A673 (cell line): ENCODE measurements at regions not wholly inside any gene's neighbourhood (a gene's known extent, or its start where the extent isn't known, plus 50 kb on each side); places are given as distances from the start of the nearest gene placed in this dataset.
A peak's percentile ranks its signal among the peaks of the same experiment; 100 is the strongest.
"Not testable (repeated sequence)": the region's sequence is repeated elsewhere in the genome, so short reads cannot be mapped to it uniquely, and the experiment has no call there.

ENCODE experiments used
- BruUV-seq: library from RNA; stranded (reverse); fragments of 400-500 nt; replicated peaks from 2 replicates; lab custom pipeline; 2021; lab: Mats Ljungman, UMichigan
- CTCF ChIA-PET: fragments of 300-600 bp; sonication (Branson Sonifier 250); formaldehyde crosslinking; loops from one replicate; lab custom pipeline; 2022; ENCODE audit warnings: antibody characterized with exemption; lab: Charles Lee
- POLR2A ChIA-PET: fragments of 300-600 bp; sonication (Branson Sonifier 250); formaldehyde crosslinking; loops from one replicate; lab custom pipeline; 2022; ENCODE audit warnings: antibody characterized with exemption; ENCODE audit not compliant: low non-redundant PET; lab: Charles Lee
- DNase-seq: peaks from one replicate; pipeline ENCODE4 v3.0.0-alpha.2; 2015; ENCODE audit warnings: low spot score
- H3K27ac ChIP-seq: fragments of 200-600 bp; sonication (generic); 2 replicates; pipeline ENCODE4 v1.5.1; 2016; ENCODE audit warnings: mixed run types, low read depth, mild to moderate bottlenecking, mixed read lengths, antibody characterized with exemption, low read length; ENCODE audit not compliant: poor library complexity, severe bottlenecking
- H3K27me3 ChIP-seq: fragments of 200-600 bp; sonication (generic); replicated peaks from 2 replicates; pipeline ENCODE4 v1.6.1; 2017; ENCODE audit warnings: mixed run types, low read depth, mild to moderate bottlenecking, mixed read lengths, antibody characterized with exemption, low read length; ENCODE audit not compliant: insufficient read depth, poor library complexity
- H3K36me3 ChIP-seq: fragments of 200-600 bp; sonication (generic); 2 replicates; pipeline ENCODE4 v1.6.1; 2016; ENCODE audit warnings: mixed run types, mild to moderate bottlenecking, mixed read lengths, antibody characterized with exemption, low read length; ENCODE audit not compliant: insufficient read depth, poor library complexity, severe bottlenecking
- H3K4me1 ChIP-seq: fragments of 200-600 bp; sonication (generic); 2 replicates; pipeline ENCODE4 v1.6.1; 2017; ENCODE audit warnings: mixed run types, mild to moderate bottlenecking, mixed read lengths, antibody characterized with exemption, low read length; ENCODE audit not compliant: insufficient read depth, poor library complexity, severe bottlenecking
- H3K4me3 ChIP-seq: fragments of 200-600 bp; sonication (generic); 2 replicates; pipeline ENCODE4 v1.5.1; 2016; ENCODE audit warnings: low read depth, mixed run types, mild to moderate bottlenecking, mixed read lengths, low read length; ENCODE audit not compliant: poor library complexity, severe bottlenecking
- H3K9me3 ChIP-seq: fragments of 200-600 bp; sonication (generic); 2 replicates; pipeline ENCODE4 v1.6.1; 2016; ENCODE audit warnings: mixed run types, low read depth, mild to moderate bottlenecking, mixed read lengths, antibody characterized with exemption, low read length; ENCODE audit not compliant: poor library complexity, severe bottlenecking
- EZH2 ChIP-seq: fragments of 200-600 bp; sonication (generic); IDR thresholded peaks from 2 replicates; pipeline ENCODE4 v1.6.1; 2017; ENCODE audit warnings: borderline replicate concordance, low read depth, mild to moderate bottlenecking, mixed read lengths, antibody characterized with exemption, low read length; ENCODE audit not compliant: poor library complexity, severe bottlenecking
- intact Hi-C: fragments of 100-400 bp; cut with micrococcal nuclease; formaldehyde crosslinking; loops from one replicate; pipeline ENCODE4 v1.10.0; 2022; ENCODE audit not compliant: unreplicated experiment
- TF ChIP-seq, protein P1 (sequence below): fragments of 300-800, 200-600 bp; sonication (generic); conservative IDR thresholded peaks from 2 replicates; pipeline ENCODE4 v1.5.1; 2017; ENCODE audit warnings: low read depth, mild to moderate bottlenecking, antibody characterized with exemption, low read length, moderate library complexity, mixed read lengths

DNA sequence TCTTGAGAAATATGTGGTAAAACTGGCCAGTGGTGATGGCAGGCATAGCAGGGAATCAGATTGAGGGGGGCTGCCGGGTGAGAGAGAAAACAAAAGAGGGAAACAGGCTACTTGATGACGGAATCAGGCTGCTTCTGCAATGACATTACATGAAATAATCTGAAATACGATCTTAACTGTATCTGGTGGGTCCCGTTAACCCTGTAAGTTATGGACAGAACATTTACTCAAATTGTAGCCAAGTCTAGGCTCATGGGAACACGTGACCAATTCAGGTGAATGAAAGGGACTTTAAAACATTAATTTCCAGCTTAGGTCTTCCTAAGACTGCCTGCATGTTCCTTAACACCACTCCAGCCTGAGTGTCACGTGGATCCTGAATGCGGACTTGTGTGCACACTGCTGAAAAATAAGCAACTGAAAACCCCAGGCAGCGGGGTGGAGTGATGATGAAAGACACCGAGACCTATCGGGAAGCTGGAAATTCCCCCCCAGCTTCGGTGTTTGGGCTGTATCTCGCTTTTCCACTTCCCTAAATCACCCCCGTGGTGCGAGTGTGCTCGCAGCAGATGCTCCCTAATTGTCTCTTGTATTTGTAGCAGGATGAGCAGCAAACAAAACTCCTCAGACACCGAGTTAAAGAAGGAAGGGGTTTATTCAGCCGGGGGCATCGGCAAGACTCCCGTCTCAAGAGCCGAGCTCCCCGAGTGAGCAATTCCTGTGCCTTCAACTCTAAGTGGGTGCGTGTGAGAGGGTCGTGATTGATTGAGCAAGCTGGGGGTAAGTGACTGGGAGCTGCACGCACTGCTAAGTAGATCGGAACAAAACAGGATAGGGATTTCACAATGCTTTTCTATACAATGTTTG, 145.0 kb upstream of the GRK3 start:
- no TSS peak for BruUV-seq
- H3K9me3 ChIP-seq = no peaks in the 10 kb centered on the region
- no peak for DNase-seq
- no peak overlapping the region for H3K27ac ChIP-seq
- intact Hi-C loops = no loop called here
- H3K36me3 ChIP-seq = no peaks in the 10 kb centered on the region
- H3K27me3 ChIP-seq = peaks cover 39% of the 10 kb centered on the region
- H3K4me3 ChIP-seq = peak overlapping the region; percentile 17
- no peaks in the 10 kb centered on the region for H3K4me1 ChIP-seq
- ChIA-PET POLR2A (no interaction called here), CTCF (interaction anchor here (0.6 kb wide), 1 partner anchor 18 kb away, joined by 5 read pairs; no protein-coding TSS in a partner anchor)
- TF ChIP-seq EZH2 = no peak
- TF ChIP-seq, protein P1, sequence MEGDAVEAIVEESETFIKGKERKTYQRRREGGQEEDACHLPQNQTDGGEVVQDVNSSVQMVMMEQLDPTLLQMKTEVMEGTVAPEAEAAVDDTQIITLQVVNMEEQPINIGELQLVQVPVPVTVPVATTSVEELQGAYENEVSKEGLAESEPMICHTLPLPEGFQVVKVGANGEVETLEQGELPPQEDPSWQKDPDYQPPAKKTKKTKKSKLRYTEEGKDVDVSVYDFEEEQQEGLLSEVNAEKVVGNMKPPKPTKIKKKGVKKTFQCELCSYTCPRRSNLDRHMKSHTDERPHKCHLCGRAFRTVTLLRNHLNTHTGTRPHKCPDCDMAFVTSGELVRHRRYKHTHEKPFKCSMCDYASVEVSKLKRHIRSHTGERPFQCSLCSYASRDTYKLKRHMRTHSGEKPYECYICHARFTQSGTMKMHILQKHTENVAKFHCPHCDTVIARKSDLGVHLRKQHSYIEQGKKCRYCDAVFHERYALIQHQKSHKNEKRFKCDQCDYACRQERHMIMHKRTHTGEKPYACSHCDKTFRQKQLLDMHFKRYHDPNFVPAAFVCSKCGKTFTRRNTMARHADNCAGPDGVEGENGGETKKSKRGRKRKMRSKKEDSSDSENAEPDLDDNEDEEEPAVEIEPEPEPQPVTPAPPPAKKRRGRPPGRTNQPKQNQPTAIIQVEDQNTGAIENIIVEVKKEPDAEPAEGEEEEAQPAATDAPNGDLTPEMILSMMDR = no peak

DNA sequence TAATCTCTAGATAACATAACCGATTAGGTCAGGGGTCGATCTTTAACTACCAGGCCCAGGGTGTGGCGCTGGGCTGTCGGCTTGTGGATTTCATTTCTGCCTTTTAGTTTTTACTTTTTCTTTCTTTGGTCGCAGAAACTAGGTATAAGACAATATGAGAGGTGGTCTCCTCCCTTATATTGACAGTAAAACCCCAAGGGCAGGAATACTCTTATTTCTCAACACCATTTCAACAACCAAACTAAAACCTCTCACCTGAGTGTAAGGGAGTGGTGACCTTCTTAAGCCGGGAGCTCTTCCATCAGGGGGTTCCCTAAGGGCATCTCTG, 144.4 kb upstream of the GRK3 start:
- H3K36me3 ChIP-seq, H3K9me3 ChIP-seq, BruUV-seq, intact Hi-C loops, H3K4me1 ChIP-seq, H3K27ac ChIP-seq, POLR2A ChIA-PET, DNase-seq: not testable (repeated sequence)
- CTCF ChIA-PET = interaction anchor here (0.6 kb wide), 1 partner anchor 19 kb away, joined by 5 read pairs; no protein-coding TSS in a partner anchor
- Histone ChIP-seq H3K4me3 (peak overlapping the region; percentile 17), H3K27me3 (peaks cover 39% of the 10 kb centered on the region)

DNA sequence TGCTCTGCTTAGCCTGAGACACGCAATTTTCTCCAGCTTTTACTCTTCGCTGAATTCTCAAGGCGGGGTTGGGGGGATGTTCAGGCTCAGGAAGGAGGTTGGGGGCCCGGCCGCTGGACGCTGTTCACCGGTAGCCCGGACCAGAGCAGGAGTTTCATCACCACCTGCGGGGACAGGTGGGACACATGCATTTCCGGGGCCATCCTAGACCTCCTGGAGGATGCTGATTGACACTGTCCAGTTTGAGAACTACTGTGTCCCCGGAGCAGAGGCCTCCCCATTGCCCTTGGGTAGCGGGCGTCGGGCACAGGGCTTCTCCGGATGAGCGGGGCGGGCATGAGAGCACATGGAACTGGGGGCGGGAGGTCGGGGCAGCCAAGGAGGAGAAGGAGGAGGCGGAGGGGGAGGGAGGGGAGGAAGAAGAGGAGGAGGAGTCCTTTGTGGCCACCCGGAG, 144.0 kb upstream of the GRK3 start:
- POLR2A ChIA-PET = no interaction called here
- TF ChIP-seq EZH2 = no peak
- TF ChIP-seq, protein P1 = no peak
- Histone ChIP-seq H3K27me3 (peaks cover 39% of the 10 kb centered on the region), H3K4me1 (no peaks in the 10 kb centered on the region), H3K9me3 (no peaks in the 10 kb centered on the region), H3K27ac (no peak overlapping the region), H3K4me3 (peak overlapping the region; percentile 42), H3K36me3 (no peaks in the 10 kb centered on the region)
- BruUV-seq = no TSS peak
- no peak for DNase-seq
- CTCF ChIA-PET = no interaction called here
- intact Hi-C loops = no loop called here
